Liver (tissue), 7 donors: ENCODE measurements at regions not wholly inside any gene's neighbourhood (a gene's known extent, or its start where the extent isn't known, plus 50 kb on each side); places are given as distances from the start of the nearest gene placed in this dataset.

Experiments used
- DNase-seq: peaks from one replicate; pipeline ENCODE4 v3.0.0-alpha.2; 2017; ENCODE audit warnings: low spot score
- H3K27ac ChIP-seq, 2 donors: one replicate each; pipeline ENCODE4 v1.7.0; 2013; ENCODE audit warnings: inconsistent platforms in 2 of 2, low read length in 2 of 2, control low read depth in 1 of 2, low read depth in 1 of 2, mild to moderate bottlenecking in 1 of 2
- H3K27me3 ChIP-seq, 4 donors: one replicate each; pipeline versions ENCODE4 v1.6.1 to v1.7.0; 2013; ENCODE audit warnings: low read length in 3 of 4, inconsistent platforms in 1 of 4, mild to moderate bottlenecking in 1 of 4, moderate library complexity in 1 of 4; ENCODE audit not compliant: control insufficient read depth in 4 of 4, insufficient read depth in 4 of 4
- H3K36me3 ChIP-seq, 4 donors: one replicate each; pipeline versions ENCODE4 v1.6.1 to v1.7.0; 2013; ENCODE audit warnings: low read length in 3 of 4, mild to moderate bottlenecking in 3 of 4, low read depth in 1 of 4, moderate library complexity in 1 of 4; ENCODE audit not compliant: control insufficient read depth in 4 of 4, insufficient read depth in 3 of 4
- H3K4me1 ChIP-seq, 4 donors: one replicate each; pipeline versions ENCODE4 v1.6.1 to v1.7.0; 2013; ENCODE audit warnings: low read length in 3 of 4, mild to moderate bottlenecking in 3 of 4, moderate library complexity in 1 of 4; ENCODE audit not compliant: control insufficient read depth in 4 of 4, insufficient read depth in 4 of 4
- H3K4me3 ChIP-seq, 3 donors: one replicate each; pipeline versions ENCODE4 v1.6.1 to v1.7.0; 2013; ENCODE audit warnings: low read length in 3 of 3, control low read depth in 1 of 3, low read depth in 1 of 3, mild to moderate bottlenecking in 1 of 3
- H3K9ac ChIP-seq, 2 donors: one replicate each; pipeline ENCODE4 v1.7.0; 2013; ENCODE audit warnings: low read length in 2 of 2, mild to moderate bottlenecking in 2 of 2, moderate library complexity in 2 of 2, control low read depth in 1 of 2, low read depth in 1 of 2
- H3K9me3 ChIP-seq, 4 donors: one replicate each; pipeline versions ENCODE4 v1.6.1 to v1.7.0; 2013; ENCODE audit warnings: low read length in 3 of 4; ENCODE audit not compliant: control insufficient read depth in 4 of 4
- CTCF ChIP-seq: fragments of 150-350 bp; IDR thresholded peaks from 2 replicates; pipeline ENCODE4 v1.5.1; 2017; ENCODE audit warnings: improper control_type of control experiment, low read depth, low read length; ENCODE audit not compliant: missing input control
- EGR1 ChIP-seq, 2 donors: IDR thresholded peaks; 2 replicates each; pipeline ENCODE4 v1.6.1; 2016 to 2018; ENCODE audit warnings: antibody characterized with exemption in 2 of 2, low read depth in 2 of 2
- FOXA1 ChIP-seq: IDR thresholded peaks from 2 replicates; pipeline ENCODE4 v1.6.1; 2016; ENCODE audit warnings: antibody characterized with exemption
- FOXA2 ChIP-seq: IDR thresholded peaks from 2 replicates; pipeline ENCODE4 v1.6.1; 2016; ENCODE audit warnings: antibody characterized with exemption
- GABPA ChIP-seq, 2 donors: IDR thresholded peaks in 1 of 2; conservative IDR thresholded peaks in 1 of 2; 2 replicates each; pipeline ENCODE4 v1.6.1; 2016; ENCODE audit warnings: antibody characterized with exemption in 2 of 2, mild to moderate bottlenecking in 1 of 2, moderate library complexity in 1 of 2
- HNF4A ChIP-seq, 2 donors: conservative IDR thresholded peaks; 2 replicates each; pipeline ENCODE4 v1.6.1; 2016; ENCODE audit warnings: antibody characterized with exemption in 2 of 2, mild to moderate bottlenecking in 2 of 2
- HNF4G ChIP-seq: IDR thresholded peaks from 2 replicates; pipeline ENCODE4 v1.6.1; 2016; ENCODE audit warnings: antibody characterized with exemption
- JUND ChIP-seq, 2 donors: IDR thresholded peaks; 2 replicates each; pipeline ENCODE4 v1.6.1; 2016; ENCODE audit warnings: antibody characterized with exemption in 2 of 2
- MAX ChIP-seq: IDR thresholded peaks from 2 replicates; pipeline ENCODE4 v1.6.1; 2016; ENCODE audit warnings: antibody characterized with exemption
- NR2F2 ChIP-seq: IDR thresholded peaks from 2 replicates; pipeline ENCODE4 v1.6.1; 2016; ENCODE audit warnings: antibody characterized with exemption
- RAD21 ChIP-seq, 2 donors: IDR thresholded peaks; 2 replicates each; pipeline ENCODE4 v1.6.1; 2016; ENCODE audit warnings: antibody characterized with exemption in 2 of 2, mild to moderate bottlenecking in 2 of 2
- REST ChIP-seq: IDR thresholded peaks from 2 replicates; pipeline ENCODE4 v1.6.1; 2016; ENCODE audit warnings: antibody characterized with exemption, mild to moderate bottlenecking
- SP1 ChIP-seq: IDR thresholded peaks from 2 replicates; pipeline ENCODE4 v1.6.1; 2018; ENCODE audit warnings: antibody characterized with exemption, mild to moderate bottlenecking
- TAF1 ChIP-seq: conservative IDR thresholded peaks from 2 replicates; pipeline ENCODE4 v1.6.1; 2016; ENCODE audit warnings: antibody characterized with exemption, mild to moderate bottlenecking
- YY1 ChIP-seq: IDR thresholded peaks from 2 replicates; pipeline ENCODE4 v1.6.1; 2016; ENCODE audit warnings: antibody characterized with exemption, mild to moderate bottlenecking
- ZBTB33 ChIP-seq: IDR thresholded peaks from 2 replicates; pipeline ENCODE4 v1.6.1; 2016; ENCODE audit warnings: antibody characterized with exemption
- TF ChIP-seq, protein P1 (sequence below): IDR thresholded peaks from 2 replicates; pipeline ENCODE4 v1.6.1; 2016; ENCODE audit warnings: antibody characterized with exemption
- donor health status: healthy.
- donor health status: healthy.
- donor health status: healthy.
- donor health status: healthy.

- TF ChIP-seq CTCF = no peak
- no peak for TF ChIP-seq GABPA (IDR thresholded peaks at IDR 0.05 in 1 of 2, conservative IDR thresholded peaks at IDR 0.05 in 1 of 2)
- no peak for TF ChIP-seq SP1
Observed at GRCh38 chr18:56433919-56434318, 204.5 kb downstream of the TXNL1 start (continued).

DNA sequence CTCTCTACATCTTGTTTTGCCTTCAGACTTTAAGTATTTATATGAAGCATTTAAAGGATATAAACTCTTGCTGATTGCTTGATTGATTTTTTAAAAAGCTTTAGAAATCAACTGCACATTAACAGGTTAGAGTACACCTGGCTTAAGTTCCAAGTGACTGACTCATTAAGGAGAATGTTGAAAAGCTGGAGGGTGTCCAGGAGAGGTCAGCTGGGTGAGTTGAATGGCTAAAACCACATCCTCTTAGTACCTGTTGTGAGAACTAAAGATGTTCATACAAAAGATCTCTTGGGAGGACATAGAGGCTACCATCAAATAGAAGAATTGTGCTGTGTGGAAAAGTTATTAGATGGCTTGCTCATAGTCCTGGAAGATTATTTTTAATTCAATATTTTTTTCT is 206.8 kb downstream of the TXNL1 start:
- H3K27ac ChIP-seq = no peak overlapping the region
- no peaks in the 10 kb centered on the region for H3K9me3 ChIP-seq
- no peaks in the 10 kb centered on the region for H3K36me3 ChIP-seq
- DNase-seq = no peak
- no peaks in the 10 kb centered on the region for H3K4me1 ChIP-seq
- no peak overlapping the region for H3K9ac ChIP-seq
- H3K4me3 ChIP-seq = no peak overlapping the region
- no peaks in the 10 kb centered on the region for H3K27me3 ChIP-seq
- TF ChIP-seq REST (no peak), ZBTB33 (no peak), RAD21 (IDR thresholded peaks at IDR 0.05) (no peak), NR2F2 (no peak), HNF4G (no peak), JUND (IDR thresholded peaks at IDR 0.05) (no peak), SP1 (no peak), MAX (no peak), YY1 (no peak), CTCF (no peak), EGR1 (IDR thresholded peaks at IDR 0.05; ENCODE audit: low read depth in 2 of 2) (no peak), FOXA1 (no peak), HNF4A (conservative IDR thresholded peaks at IDR 0.05) (no peak), FOXA2 (no peak), TAF1 (no peak), GABPA (IDR thresholded peaks at IDR 0.05 in 1 of 2, conservative IDR thresholded peaks at IDR 0.05 in 1 of 2) (no peak)
- TF ChIP-seq, protein P1, sequence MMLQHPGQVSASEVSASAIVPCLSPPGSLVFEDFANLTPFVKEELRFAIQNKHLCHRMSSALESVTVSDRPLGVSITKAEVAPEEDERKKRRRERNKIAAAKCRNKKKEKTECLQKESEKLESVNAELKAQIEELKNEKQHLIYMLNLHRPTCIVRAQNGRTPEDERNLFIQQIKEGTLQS = no peak
